GM18519 (cell line): ENCODE measurements at regions not wholly inside any gene's neighbourhood (a gene's known extent, or its start where the extent isn't known, plus 50 kb on each side); places are given as distances from the start of the nearest gene placed in this dataset.
"Not testable (repeated sequence)": the region's sequence is repeated elsewhere in the genome, so short reads cannot be mapped to it uniquely, and the experiment has no call there.

Experiments used
- ATAC-seq: cut with Tn5 transposase; IDR thresholded peaks from one replicate; pipeline ENCODE4 v1.9.1; 2021; ENCODE audit warnings: mild to moderate bottlenecking, moderate library complexity; ENCODE audit not compliant: unreplicated experiment, low FRiP score

GRCh38 chr7:84941936-84942335 is 244.9 kb downstream of the SEMA3D start:
- ATAC-seq: no peak

DNA sequence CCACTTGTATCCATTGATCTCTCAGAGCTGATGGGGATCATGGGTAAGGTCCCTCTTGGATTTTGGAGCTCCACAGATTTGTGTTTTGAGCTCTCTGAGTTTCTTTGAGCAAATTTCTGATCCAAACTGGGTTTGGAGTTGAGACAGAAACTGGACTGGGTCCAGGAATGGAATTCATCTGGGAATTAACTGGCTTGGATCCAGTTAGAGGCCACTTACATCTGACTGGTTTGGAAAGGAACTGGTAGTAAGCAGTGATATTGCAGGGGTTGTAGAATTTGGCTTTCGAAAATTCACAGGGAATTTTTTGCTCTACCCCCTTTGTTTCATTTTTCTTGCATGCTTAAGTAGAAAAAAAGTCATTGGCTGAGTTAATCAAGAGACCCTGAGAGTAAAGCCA is 245.6 kb downstream of the SEMA3D start:
- no peak for ATAC-seq

DNA sequence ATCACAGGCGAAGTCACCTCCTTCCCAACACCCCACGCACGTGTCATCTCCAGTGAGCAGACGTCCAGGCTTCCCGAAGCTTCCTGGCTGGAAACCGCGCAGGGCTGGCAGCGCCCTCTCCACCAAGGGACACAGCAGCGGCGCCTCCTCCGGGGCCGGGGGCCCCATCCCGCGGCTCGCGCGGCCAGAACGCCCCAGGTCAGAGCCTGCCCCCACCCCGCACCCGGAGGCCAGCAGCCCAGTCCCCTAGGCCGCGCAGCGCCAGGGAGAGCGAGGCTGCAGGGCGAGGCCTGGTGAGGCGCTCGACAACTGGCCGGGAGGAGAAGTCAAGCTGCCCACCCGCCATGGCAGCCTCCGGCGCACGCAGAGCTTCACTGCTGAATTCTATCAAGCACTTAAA is 247.0 kb downstream of the SEMA3D start:
- no peak for ATAC-seq

DNA sequence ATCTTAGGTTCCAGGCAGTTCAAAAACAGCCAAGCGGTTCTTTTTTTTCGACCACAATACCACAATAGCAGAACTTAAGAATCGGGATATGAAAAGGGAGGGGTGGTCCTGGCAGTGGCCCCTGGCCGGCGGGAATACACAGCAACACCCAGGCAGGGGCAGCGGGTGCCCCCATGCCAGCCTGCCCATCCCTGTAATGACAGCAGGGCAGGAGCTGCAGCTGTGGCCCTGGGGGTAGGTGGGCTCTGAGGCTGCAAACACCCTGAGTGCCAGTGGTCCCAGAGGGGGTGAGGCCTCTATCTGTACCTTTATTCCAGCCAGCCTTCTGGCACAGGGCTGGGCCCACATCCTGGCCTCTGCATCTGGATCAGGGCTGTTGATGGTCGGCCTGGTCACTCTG is 247.4 kb downstream of the SEMA3D start:
- ATAC-seq: no peak

DNA sequence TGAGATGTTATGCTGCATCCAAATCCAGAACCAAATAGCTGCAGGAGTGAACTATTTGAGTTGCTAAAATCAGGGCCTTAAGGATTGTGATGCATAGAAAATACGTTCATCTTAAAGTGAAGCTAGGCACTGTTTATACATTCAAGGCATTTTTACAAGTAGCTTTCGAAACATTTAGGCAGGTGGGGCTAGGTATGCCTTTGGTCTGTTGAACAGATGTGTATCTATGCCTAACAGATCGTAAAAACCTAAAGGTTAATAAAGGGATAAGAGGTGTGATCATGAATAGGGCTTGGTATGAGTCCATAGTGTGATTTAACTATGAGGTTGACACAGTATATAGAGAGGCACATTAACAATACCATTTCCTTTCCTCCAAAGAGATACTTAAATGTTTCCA is 262.5 kb downstream of the SEMA3D start:
- no peak for ATAC-seq

DNA sequence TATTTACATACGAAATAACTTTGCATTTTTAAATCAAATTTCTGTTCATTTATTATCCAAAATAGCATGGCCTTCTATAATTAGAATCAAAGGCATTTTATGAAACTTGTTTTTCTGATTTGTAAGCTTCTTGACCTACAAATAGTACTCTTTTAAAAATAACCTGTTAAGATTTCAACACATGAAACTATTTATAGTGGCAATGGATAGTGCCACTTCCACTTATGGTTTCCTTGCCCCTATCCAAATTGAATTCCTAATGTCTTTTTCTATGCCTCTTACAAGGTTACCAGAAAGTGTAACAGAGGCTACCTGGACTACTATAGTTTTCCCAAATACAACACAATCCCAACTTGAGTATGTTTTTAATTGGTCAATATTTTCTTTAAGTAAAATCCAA is 263.5 kb downstream of the SEMA3D start:
- no peak for ATAC-seq

- ATAC-seq: no peak
Measured at GRCh38 chr7:84921154-84921553, 265.7 kb downstream of the SEMA3D start.

DNA sequence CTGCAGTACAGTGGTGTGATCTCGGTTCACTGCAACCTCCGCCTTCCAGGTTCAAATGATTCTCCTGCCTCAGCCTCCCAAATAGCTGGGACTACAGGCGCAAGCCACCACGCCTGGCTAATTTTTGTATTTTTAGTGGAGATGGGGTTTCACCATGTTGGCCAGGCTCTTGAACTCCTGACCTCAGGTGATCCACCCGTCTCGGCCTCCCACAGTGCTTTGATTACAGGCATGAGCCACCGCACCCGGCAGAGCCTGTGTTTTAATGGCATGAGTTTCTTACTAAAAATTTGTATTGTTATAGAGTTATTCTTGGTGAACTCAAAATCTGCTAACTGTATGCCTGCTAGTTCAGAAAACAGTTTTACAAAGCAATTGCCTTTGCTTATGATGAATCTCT is 269.9 kb downstream of the SEMA3D start:
- not testable (repeated sequence) for ATAC-seq

- no peak for ATAC-seq
Measured at GRCh38 chr7:84916161-84916560, 270.7 kb downstream of the SEMA3D start.

- no peak for ATAC-seq
Measured at GRCh38 chr7:84914598-84914997, 272.3 kb downstream of the SEMA3D start.

DNA sequence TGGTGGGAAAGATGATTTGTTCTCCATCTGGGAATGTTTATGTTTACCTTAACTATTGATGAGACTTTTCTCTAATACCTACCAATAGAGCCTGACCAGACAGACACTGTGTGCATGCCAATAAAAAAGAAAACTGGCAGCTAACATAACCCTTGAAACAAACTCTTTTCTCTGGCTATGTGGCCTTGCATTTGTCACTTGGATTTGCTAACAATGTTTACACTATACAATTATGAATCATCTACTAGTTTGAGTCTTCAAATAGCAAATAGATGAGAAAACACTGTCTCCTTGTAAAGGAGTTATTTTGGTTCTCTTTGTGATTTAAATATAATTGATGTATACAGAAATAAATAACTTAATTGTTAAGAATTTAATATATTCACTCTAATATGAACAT is 273.1 kb downstream of the SEMA3D start:
- no peak for ATAC-seq

GRCh38 chr7:84912993-84913635 is 273.7 kb downstream of the SEMA3D start:
- no peak for ATAC-seq

DNA sequence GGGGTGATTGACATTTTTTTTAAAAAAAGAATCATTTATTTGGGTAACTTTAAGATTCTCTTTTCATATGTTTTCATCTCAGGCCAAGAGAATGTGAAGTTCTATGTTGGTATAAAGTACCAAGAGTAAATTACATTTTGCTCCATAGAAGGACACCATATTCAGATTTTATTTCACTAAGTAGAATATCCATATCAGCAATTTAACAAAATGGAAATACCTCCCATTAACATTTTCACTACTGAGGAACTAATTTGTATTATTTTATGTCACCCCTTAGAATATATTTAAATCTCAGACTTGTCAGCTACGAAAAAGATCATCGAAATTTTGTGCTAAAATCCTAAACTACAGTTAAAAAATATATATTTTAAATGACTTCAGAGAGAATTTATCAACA is 274.3 kb downstream of the SEMA3D start:
- ATAC-seq: no peak

- ATAC-seq: no peak
Measured at GRCh38 chr7:84912018-84912417, 274.8 kb downstream of the SEMA3D start.

GRCh38 chr7:84911077-84911476 is 275.8 kb downstream of the SEMA3D start:
- no peak for ATAC-seq

DNA sequence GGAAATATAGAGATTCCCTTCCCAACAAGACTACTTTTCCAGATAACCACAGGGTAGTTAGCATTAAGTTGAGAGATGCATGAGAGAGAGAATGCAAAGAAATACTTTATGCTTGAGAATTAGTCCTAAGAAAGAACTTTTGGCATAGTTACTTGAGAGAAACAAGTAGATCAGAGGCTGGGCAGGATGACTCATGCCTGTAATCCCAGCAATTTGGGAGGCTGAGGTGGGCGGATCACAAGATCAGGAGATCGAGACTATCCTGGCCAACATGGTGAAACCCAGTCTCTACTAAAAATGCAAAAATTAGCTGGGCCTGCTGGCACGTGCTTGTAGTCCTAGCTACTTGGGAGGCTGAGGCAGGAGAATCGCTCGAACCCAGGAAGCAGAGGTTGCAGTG is 276.5 kb downstream of the SEMA3D start:
- ATAC-seq: not testable (repeated sequence)

DNA sequence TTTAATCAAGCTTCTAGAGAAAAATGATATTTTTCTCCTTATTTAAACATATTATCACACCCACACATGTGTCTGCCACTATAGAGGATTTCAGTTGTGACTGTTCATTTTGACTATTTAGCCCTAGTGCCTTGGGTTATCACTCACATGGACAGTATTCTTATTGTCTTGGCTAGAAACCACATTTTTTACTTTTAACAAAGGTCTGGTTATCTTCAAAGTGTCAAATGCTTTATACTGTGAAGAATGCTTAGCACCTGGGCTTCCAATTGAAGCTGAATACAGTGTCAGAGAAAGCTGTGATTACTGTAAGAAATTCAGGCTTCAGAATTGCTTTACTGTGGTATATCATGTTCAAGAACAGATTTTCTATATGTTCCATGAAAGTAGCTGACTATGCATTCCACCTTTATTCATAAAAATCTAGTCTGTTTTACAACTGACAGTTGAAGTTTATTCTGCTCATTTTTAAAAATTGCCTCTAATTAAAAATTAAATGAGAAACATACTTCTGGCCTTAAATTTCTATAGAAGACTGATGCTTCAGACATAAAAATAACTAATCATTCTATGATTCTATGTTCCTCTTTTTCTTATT is 278.6 kb downstream of the SEMA3D start:
- ATAC-seq: no peak

DNA sequence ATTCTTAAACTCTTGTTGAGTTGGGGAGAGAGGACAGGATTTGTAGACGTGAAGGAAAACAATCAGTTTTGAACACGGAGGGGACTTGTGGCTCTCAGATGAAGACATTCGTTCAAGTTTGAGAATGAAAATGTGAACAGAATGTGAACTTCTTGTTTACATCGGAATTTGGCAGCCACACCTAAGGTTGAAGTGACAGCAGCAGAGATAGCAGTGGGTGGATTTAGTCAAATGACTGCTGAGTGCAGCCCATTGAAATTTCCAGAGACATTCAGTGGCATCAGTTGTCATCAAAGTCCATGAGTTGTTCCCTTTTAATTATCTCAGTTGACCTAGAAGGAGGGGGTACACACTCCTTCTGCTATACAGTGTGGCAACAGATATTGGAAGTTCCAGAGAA is 280.0 kb downstream of the SEMA3D start:
- no peak for ATAC-seq

GRCh38 chr7:84904561-84904960 is 282.3 kb downstream of the SEMA3D start:
- ATAC-seq: no peak

DNA sequence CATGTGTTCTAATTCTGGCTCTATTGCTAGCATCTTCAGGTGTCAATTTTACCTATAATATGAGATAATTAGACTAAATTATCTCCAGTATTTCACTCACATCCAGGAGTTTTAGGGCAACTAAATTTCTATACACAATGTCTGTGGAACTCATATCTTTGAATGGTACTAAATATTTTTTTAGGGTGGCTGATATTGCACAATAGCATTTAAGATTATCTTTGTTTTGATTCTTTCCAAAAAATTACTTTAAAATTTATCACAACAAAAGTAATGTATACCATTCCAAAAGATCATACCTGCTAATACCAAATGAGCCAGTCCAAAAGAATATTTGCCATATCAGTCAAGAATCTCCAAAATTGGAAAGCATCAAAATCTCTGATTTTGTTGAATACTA is 285.5 kb downstream of the SEMA3D start:
- ATAC-seq: no peak

GRCh38 chr7:84900215-84900614 is 286.6 kb downstream of the SEMA3D start:
- no peak for ATAC-seq

DNA sequence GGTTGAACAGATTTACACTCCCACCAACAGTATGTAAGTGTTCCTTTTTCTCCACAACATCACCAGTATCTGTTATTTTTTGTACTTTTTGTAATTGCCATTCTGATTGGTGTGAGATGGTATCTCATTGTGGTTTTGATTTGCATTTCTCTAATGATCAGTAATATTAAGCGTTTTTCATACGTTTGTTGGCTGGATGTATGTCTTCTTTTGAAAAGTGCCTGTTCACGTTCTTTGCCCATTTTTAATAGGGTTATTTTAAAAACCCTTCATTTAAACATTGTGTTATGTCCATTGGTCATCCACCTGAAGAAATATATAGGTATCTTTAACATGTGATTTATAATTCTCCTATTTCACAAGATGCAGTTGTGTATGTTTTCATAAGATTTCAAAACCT is 291.3 kb downstream of the SEMA3D start:
- no peak for ATAC-seq

GRCh38 chr7:84883570-84883969 is 303.3 kb downstream of the SEMA3D start:
- ATAC-seq: not testable (repeated sequence)
